ENCODE measurements at regions not wholly inside any gene's neighbourhood (a gene's known extent, or its start where the extent isn't known, plus 50 kb on each side); places are given as distances from the start of the nearest gene placed in this dataset.

GRCh38 chr5:160488394-160489325 lies 67.0 kb downstream of the PTTG1 start:
- POLR2A ChIA-PET, result no interaction called here
- Histone ChIP-seq H3K9me3 (ENCODE audit: control insufficient read depth, insufficient read depth, low read depth, low read length) (no peaks in the 10 kb centered on the region), H3K36me3 (ENCODE audit: control insufficient read depth in 2 of 2, insufficient read depth in 1 of 2, low read length in 2 of 2) (no peaks in the 10 kb centered on the region), H3K4me1 (ENCODE audit: control insufficient read depth, insufficient read depth, low read length) (no peaks in the 10 kb centered on the region), H3K27ac (ENCODE audit: extremely low read depth, low read depth, low read length) (no peak overlapping the region), H3K4me3 (ENCODE audit: low read depth, low read length) (no peak overlapping the region)
- TF ChIP-seq ZEB2 (tag by site-specific recombination; IDR thresholded peaks at IDR 0.05) (no peak), ZBTB20 (tag by site-specific recombination; IDR thresholded peaks at IDR 0.05) (no peak), ZNF585B (tag by site-specific recombination; IDR thresholded peaks at IDR 0.05) (no peak), ZNF654 (tag by site-specific recombination; IDR thresholded peaks at IDR 0.05; ENCODE audit: low read depth) (no peak), SCRT2 (tag by site-specific recombination; IDR thresholded peaks at IDR 0.05) (no peak)
- CTCF ChIA-PET, result no interaction called here

- no peak overlapping the region for H3K27ac ChIP-seq (ENCODE audit: extremely low read depth, low read depth, low read length)
- no peak overlapping the region for H3K4me3 ChIP-seq (ENCODE audit: low read depth, low read length)
- no peaks in the 10 kb centered on the region for H3K4me1 ChIP-seq (ENCODE audit: control insufficient read depth, insufficient read depth, low read length)
- TF ChIP-seq ZNF621 (tag by site-specific recombination; IDR thresholded peaks at IDR 0.05), result no peak
- no peak for TF ChIP-seq SP2 (tag by site-specific recombination; IDR thresholded peaks at IDR 0.05)
- ChIA-PET CTCF (interaction anchor here (1.1 kb wide), 1 partner anchor 16 kb away, joined by 3 read pairs; no protein-coding TSS in a partner anchor), POLR2A (no interaction called here)
- no peaks in the 10 kb centered on the region for H3K9me3 ChIP-seq (ENCODE audit: control insufficient read depth, insufficient read depth, low read depth, low read length)
- H3K36me3 ChIP-seq (ENCODE audit: control insufficient read depth in 2 of 2, insufficient read depth in 1 of 2, low read length in 2 of 2), result no peaks in the 10 kb centered on the region
These were observed 69.8 kb downstream of the PTTG1 start for GRCh38 chr5:160491438-160491837.

- no peak overlapping the region for H3K4me3 ChIP-seq (ENCODE audit: low read depth, low read length)
- TF ChIP-seq YY2 (tag by site-specific recombination; IDR thresholded peaks at IDR 0.05) (no peak), PRDM10 (tag by site-specific recombination; IDR thresholded peaks at IDR 0.05) (no peak), ZBTB1 (tag by site-specific recombination; IDR thresholded peaks at IDR 0.05) (no peak), ZNF266 (tag by site-specific recombination; IDR thresholded peaks at IDR 0.05; ENCODE audit: low read depth) (no peak), ZNF600 (tag by site-specific recombination; IDR thresholded peaks at IDR 0.05) (no peak), ZNF544 (tag by site-specific recombination; IDR thresholded peaks at IDR 0.05) (no peak), ZNF692 (tag by site-specific recombination; IDR thresholded peaks at IDR 0.05) (no peak), EGR2 (tag by site-specific recombination; IDR thresholded peaks at IDR 0.05; ENCODE audit: low read depth) (no peak), ZNF555 (tag by site-specific recombination; conservative IDR thresholded peaks at IDR 0.05) (no peak), ZNF518A (tag by site-specific recombination; conservative IDR thresholded peaks at IDR 0.05; ENCODE audit: low read depth) (no peak), ZNF664 (tag by site-specific recombination; IDR thresholded peaks at IDR 0.05) (no peak), ZNF792 (tag by site-specific recombination; IDR thresholded peaks at IDR 0.05) (no peak), HOXA7 (CRISPR knock-in tag; IDR thresholded peaks at IDR 0.05; ENCODE audit: borderline replicate concordance) (no peak)
- no peaks in the 10 kb centered on the region for H3K36me3 ChIP-seq (ENCODE audit: control insufficient read depth in 2 of 2, insufficient read depth in 1 of 2, low read length in 2 of 2)
- H3K27ac ChIP-seq (ENCODE audit: extremely low read depth, low read depth, low read length), result no peak overlapping the region
- CTCF ChIA-PET, result interaction anchor here (0.6 to 0.7 kb wide), 2 partner anchors 8 to 159 kb away, joined by 3 to 6 read pairs; no protein-coding TSS in a partner anchor
- no peaks in the 10 kb centered on the region for H3K9me3 ChIP-seq (ENCODE audit: control insufficient read depth, insufficient read depth, low read depth, low read length)
- POLR2A ChIA-PET, result interaction anchor here (0.6 kb wide), 1 partner anchor 27 kb away, joined by 4 read pairs; no protein-coding TSS in a partner anchor
- no peaks in the 10 kb centered on the region for H3K4me1 ChIP-seq (ENCODE audit: control insufficient read depth, insufficient read depth, low read length)
These were observed 70.9 kb downstream of the PTTG1 start for GRCh38 chr5:160492565-160492964.

All from HEK293 (cell line).